Keratinocyte (primary cell): ENCODE measurements at regions not wholly inside any gene's neighbourhood (a gene's known extent, or its start where the extent isn't known, plus 50 kb on each side); places are given as distances from the start of the nearest gene placed in this dataset.

Experiments used
- DNase-seq: peaks from one replicate; pipeline ENCODE4 v3.0.0-alpha.2; 2011; ENCODE audit warnings: low read depth, missing footprints, low spot score
- FAIRE-seq: peaks from 2 replicates; lab custom pipeline; 2011; peaks lifted over from hg19 to GRCh38; lab: Jason Lieb, UNC
- H2AFZ ChIP-seq: 2 replicates; pipeline ENCODE4 v1.6.0; 2012; ENCODE audit warnings: low read length, control low read depth, inconsistent platforms; ENCODE audit not compliant: control insufficient read depth
- H3K27ac ChIP-seq: 2 replicates; pipeline ENCODE4 v1.5.1; 2011; ENCODE audit warnings: low read length; ENCODE audit not compliant: control insufficient read depth, insufficient read depth
- H3K27me3 ChIP-seq: 3 replicates; pipeline ENCODE4 v1.6.0; 2011; ENCODE audit warnings: low read length; ENCODE audit not compliant: control insufficient read depth, insufficient read depth; ENCODE audit errors: extremely low read depth
- H3K36me3 ChIP-seq, 2 experiments: 2 replicates in 1 of 2; 3 replicates in 1 of 2; pipeline ENCODE4 v1.5.1; 2011; ENCODE audit warnings: low read length in 2 of 2, mild to moderate bottlenecking in 1 of 2; ENCODE audit not compliant: control insufficient read depth in 2 of 2, insufficient read depth in 2 of 2; ENCODE audit errors: extremely low read depth in 1 of 2
- H3K4me1 ChIP-seq: 3 replicates; pipeline ENCODE4 v1.5.1; 2011; ENCODE audit warnings: low read length; ENCODE audit not compliant: control insufficient read depth, insufficient read depth; ENCODE audit errors: extremely low read depth
- H3K4me2 ChIP-seq: 3 replicates; pipeline ENCODE4 v1.6.0; 2011; ENCODE audit warnings: low read depth, low read length; ENCODE audit not compliant: control insufficient read depth, insufficient read depth; ENCODE audit errors: extremely low read depth
- H3K4me3 ChIP-seq, 3 experiments: fragments of 200-600 bp in 1 of 3; sonication (generic) in 1 of 3; 2 replicates in 2 of 3; 3 replicates in 1 of 3; pipeline ENCODE4 v1.5.1; 2011 to 2016; ENCODE audit warnings: low read length in 3 of 3, mild to moderate bottlenecking in 3 of 3, control low read depth in 2 of 3, inconsistent platforms in 1 of 3, low read depth in 1 of 3, mixed read lengths in 1 of 3, mixed run types in 1 of 3, moderate library complexity in 1 of 3; ENCODE audit not compliant: control insufficient read depth in 2 of 3, insufficient read depth in 2 of 3; ENCODE audit errors: extremely low read depth in 1 of 3
- H3K79me2 ChIP-seq: 2 replicates; pipeline ENCODE4 v1.6.0; 2012; ENCODE audit warnings: low read length; ENCODE audit not compliant: control insufficient read depth, insufficient read depth
- H3K9ac ChIP-seq: 3 replicates; pipeline ENCODE4 v1.6.0; 2011; ENCODE audit warnings: low read length; ENCODE audit not compliant: control insufficient read depth, insufficient read depth; ENCODE audit errors: extremely low read depth
- H3K9me1 ChIP-seq: 3 replicates; pipeline ENCODE4 v1.6.0; 2011; ENCODE audit warnings: low read length; ENCODE audit not compliant: control insufficient read depth, insufficient read depth; ENCODE audit errors: extremely low read depth
- H3K9me3 ChIP-seq: 2 replicates; pipeline ENCODE4 v1.5.1; 2012; ENCODE audit warnings: low read depth, low read length; ENCODE audit not compliant: control insufficient read depth
- H4K20me1 ChIP-seq: 3 replicates; pipeline ENCODE4 v1.6.0; 2011; ENCODE audit warnings: low read length; ENCODE audit not compliant: control insufficient read depth, insufficient read depth; ENCODE audit errors: extremely low read depth
- EZH2 ChIP-seq: IDR thresholded peaks from one replicate; pipeline ENCODE4 v1.6.1; 2012; ENCODE audit warnings: inconsistent platforms, mild to moderate bottlenecking, low read length, moderate library complexity
- dilution Hi-C: fragments of 300-500 bp; cut with MboI; formaldehyde crosslinking; loops from one replicate; pipeline ENCODE4 v1.7.0; 2020; ENCODE audit warnings: low sequenced_read_pairs; ENCODE audit not compliant: extremely low pct_ligation_motif_present
- TF ChIP-seq, protein P1 (sequence below), 3 experiments: IDR thresholded peaks in 1 of 3; conservative IDR thresholded peaks in 1 of 3; optimal IDR thresholded peaks in 1 of 3; 2 replicates in 2 of 3; 3 replicates in 1 of 3; pipeline versions ENCODE3 to v1.5.1; 2011; ENCODE audit warnings: low read length in 3 of 3, mild to moderate bottlenecking in 3 of 3, moderate library complexity in 2 of 3, control low read depth in 1 of 3, inconsistent platforms in 1 of 3; ENCODE audit not compliant: insufficient read depth in 2 of 3; ENCODE audit errors: extremely low read depth in 1 of 3

DNA sequence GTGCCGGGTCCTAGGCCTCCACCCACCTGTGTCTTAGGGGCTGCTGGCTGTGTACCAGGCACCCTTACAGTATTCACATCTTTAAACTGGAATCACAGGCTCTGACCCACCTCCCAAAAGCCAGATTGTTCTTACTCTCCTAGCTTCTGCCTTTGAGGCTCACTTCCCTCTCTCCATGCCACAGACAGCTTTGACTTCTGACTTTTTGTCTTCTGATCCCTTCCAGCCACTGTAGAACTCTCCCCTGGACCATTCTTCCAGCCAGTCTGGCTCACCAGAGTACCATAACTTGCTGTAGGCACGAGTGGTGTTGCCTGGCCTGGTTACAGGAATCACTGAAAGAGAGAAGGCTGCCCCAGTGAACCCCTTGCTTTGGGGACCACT, 58.1 kb upstream of the STUM start:
- H3K4me3 ChIP-seq, result no peak overlapping the region
- no peak overlapping the region for H3K4me2 ChIP-seq
- H3K9me3 ChIP-seq, result no peaks in the 10 kb centered on the region
- no peaks in the 10 kb centered on the region for H3K79me2 ChIP-seq
- no peaks in the 10 kb centered on the region for H3K9me1 ChIP-seq
- FAIRE-seq, result no peak
- peaks cover 4% of the 10 kb centered on the region for H3K27me3 ChIP-seq
- no peak overlapping the region for H3K9ac ChIP-seq
- no peak for DNase-seq
- dilution Hi-C loops, result no loop called here
- no peaks in the 10 kb centered on the region for H3K36me3 ChIP-seq
- no peak overlapping the region for H3K27ac ChIP-seq
- H4K20me1 ChIP-seq, result no peaks in the 10 kb centered on the region
- TF ChIP-seq EZH2, result no peak
- TF ChIP-seq, protein P1, sequence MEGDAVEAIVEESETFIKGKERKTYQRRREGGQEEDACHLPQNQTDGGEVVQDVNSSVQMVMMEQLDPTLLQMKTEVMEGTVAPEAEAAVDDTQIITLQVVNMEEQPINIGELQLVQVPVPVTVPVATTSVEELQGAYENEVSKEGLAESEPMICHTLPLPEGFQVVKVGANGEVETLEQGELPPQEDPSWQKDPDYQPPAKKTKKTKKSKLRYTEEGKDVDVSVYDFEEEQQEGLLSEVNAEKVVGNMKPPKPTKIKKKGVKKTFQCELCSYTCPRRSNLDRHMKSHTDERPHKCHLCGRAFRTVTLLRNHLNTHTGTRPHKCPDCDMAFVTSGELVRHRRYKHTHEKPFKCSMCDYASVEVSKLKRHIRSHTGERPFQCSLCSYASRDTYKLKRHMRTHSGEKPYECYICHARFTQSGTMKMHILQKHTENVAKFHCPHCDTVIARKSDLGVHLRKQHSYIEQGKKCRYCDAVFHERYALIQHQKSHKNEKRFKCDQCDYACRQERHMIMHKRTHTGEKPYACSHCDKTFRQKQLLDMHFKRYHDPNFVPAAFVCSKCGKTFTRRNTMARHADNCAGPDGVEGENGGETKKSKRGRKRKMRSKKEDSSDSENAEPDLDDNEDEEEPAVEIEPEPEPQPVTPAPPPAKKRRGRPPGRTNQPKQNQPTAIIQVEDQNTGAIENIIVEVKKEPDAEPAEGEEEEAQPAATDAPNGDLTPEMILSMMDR (optimal IDR thresholded peaks at IDR 0.05 in 1 of 3, IDR thresholded peaks at IDR 0.05 in 1 of 3, conservative IDR thresholded peaks at IDR 0.05 in 1 of 3; ENCODE audit: extremely low read depth in 1 of 3, insufficient read depth in 2 of 3, low read length in 3 of 3), result no peak
- no peak overlapping the region for H2AFZ ChIP-seq
- peaks cover 8% of the 10 kb centered on the region for H3K4me1 ChIP-seq

DNA sequence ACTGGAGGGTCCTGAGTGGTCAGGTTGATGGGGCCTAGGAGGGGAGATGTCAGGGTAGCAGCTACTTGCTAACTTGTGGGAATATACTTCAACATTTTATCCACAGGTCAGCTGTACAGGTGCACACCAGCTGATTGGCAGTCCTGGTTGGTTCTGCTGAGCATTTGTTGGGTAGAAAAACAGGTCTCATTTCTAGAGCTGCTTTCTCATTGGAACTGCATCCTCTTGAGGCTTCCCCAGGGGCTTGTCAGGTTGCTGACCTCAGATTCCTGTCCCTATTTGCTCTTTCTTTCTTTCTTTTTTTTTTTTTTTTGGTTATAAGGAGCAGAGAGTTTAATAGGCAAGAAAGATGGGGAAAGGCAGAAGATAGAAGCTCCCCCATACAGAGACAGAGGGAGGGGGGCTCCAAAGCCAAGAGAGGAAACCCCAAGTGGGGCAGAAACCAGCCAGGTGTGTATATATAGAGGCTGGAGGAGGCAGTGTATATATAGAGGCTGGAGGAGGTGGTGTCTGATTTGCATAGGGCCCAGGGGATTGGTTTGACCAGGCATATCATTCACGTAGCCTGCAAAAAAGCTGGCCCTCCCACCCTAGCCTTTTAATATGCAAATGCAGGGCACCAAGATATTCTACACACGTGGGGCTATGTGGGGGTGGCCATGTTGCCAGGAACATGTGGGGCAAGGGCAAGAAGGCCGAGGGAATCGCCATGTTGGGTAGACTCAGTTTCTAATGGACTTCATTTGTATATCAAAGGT, 57.3 kb upstream of the STUM start:
- no peak overlapping the region for H3K4me2 ChIP-seq
- H3K79me2 ChIP-seq, result no peaks in the 10 kb centered on the region
- H3K4me1 ChIP-seq, result peaks cover 8% of the 10 kb centered on the region
- FAIRE-seq (no peak), DNase-seq (no peak)
- no peaks in the 10 kb centered on the region for H3K9me3 ChIP-seq
- no peaks in the 10 kb centered on the region for H3K27me3 ChIP-seq
- no peaks in the 10 kb centered on the region for H3K9me1 ChIP-seq
- dilution Hi-C loops, result no loop called here
- no peak overlapping the region for H3K4me3 ChIP-seq
- no peak overlapping the region for H3K9ac ChIP-seq
- H2AFZ ChIP-seq, result no peak overlapping the region
- no peaks in the 10 kb centered on the region for H4K20me1 ChIP-seq
- no peak for TF ChIP-seq EZH2
- TF ChIP-seq, protein P1 (optimal IDR thresholded peaks at IDR 0.05 in 1 of 3, IDR thresholded peaks at IDR 0.05 in 1 of 3, conservative IDR thresholded peaks at IDR 0.05 in 1 of 3; ENCODE audit: extremely low read depth in 1 of 3, insufficient read depth in 2 of 3, low read length in 3 of 3), result no peak
- H3K27ac ChIP-seq, result no peak overlapping the region
- H3K36me3 ChIP-seq, result no peaks in the 10 kb centered on the region
